ENCODE measurements at regions not wholly inside any gene's neighbourhood (a gene's known extent, or its start where the extent isn't known, plus 50 kb on each side); places are given as distances from the start of the nearest gene placed in this dataset.

DNA sequence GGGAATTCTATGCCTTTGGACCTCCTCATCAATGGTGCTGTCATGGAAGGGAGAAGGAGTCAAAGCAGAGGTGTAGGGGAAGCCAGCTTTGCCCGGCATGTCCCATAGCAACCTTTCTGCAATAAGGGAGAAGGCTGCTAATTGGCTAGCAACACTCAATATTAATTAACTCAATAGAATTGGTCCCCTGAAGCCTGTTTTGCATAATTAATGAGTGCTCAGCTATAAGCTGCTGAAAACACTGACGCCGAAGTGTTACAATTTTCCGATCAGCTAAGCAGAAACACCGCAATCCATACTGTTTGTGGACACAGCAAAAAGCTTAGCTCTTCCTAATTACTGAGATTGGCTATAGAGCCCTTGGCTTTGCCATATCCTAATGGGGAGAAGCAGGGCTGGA lies 245.0 kb downstream of the CSNK2A3 start:
- POLR2A ChIA-PET, result no interaction called here
- Histone ChIP-seq H3K27ac (ENCODE audit: low read depth, low read length) (no peak overlapping the region), H3K27me3 (ENCODE audit: insufficient read depth, low read length) (no peaks in the 10 kb centered on the region), H3K4me3 (replicated peaks in 1 of 2; ENCODE audit: low read depth in 1 of 2, low read length in 2 of 2) (no peak overlapping the region), H3K9me2 (ENCODE audit: insufficient read depth) (no peaks in the 10 kb centered on the region), H3K9ac (ENCODE audit: low read length) (no peak overlapping the region), H3K9me3 (ENCODE audit: control insufficient read depth in 1 of 2, insufficient read depth in 1 of 2, low read depth in 1 of 2, low read length in 2 of 2) (0 out of 4 replicates have a peak, but pooled peaks cover 0 to 3% of the 10 kb centered on the region in 2 experiments), H3K4me2 (ENCODE audit: low read length) (no peak overlapping the region), H3K79me2 (ENCODE audit: insufficient read depth, low read length) (no peaks in the 10 kb centered on the region), H4K20me1 (ENCODE audit: insufficient read depth) (no peaks in the 10 kb centered on the region), H3K4me1 (ENCODE audit: control insufficient read depth in 1 of 2, insufficient read depth in 2 of 2, low read length in 2 of 2) (no peaks in the 10 kb centered on the region), H3K36me3 (ENCODE audit: control insufficient read depth in 1 of 2, insufficient read depth in 2 of 2, low read length in 2 of 2) (no peaks in the 10 kb centered on the region), H2AFZ (ENCODE audit: low read depth, low read length, poor library complexity, severe bottlenecking) (no peak overlapping the region)
- RAD21 ChIA-PET (ENCODE audit: low non-redundant PET in 1 of 2, low total read pairs in 2 of 2, uncharacterized antibody in 2 of 2, unreplicated experiment in 2 of 2), result no interaction called here
- TF ChIP-seq POLR2A (IDR thresholded peaks at IDR 0.05; ENCODE audit: borderline replicate concordance, extremely low read depth, insufficient read depth, insufficient read length) (no peak), ZFX (IDR thresholded peaks at IDR 0.05) (no peak), ZNF274 (IDR thresholded peaks at IDR 0.05; ENCODE audit: low read depth, low read length) (no peak), POLR2AphosphoS5 (IDR thresholded peaks at IDR 0.05; ENCODE audit: low read depth, low read length) (no peak), EGR1 (IDR thresholded peaks at IDR 0.05; ENCODE audit: low read depth) (no peak), JUND (IDR thresholded peaks at IDR 0.05) (no peak)
- TF ChIP-seq, protein P1, sequence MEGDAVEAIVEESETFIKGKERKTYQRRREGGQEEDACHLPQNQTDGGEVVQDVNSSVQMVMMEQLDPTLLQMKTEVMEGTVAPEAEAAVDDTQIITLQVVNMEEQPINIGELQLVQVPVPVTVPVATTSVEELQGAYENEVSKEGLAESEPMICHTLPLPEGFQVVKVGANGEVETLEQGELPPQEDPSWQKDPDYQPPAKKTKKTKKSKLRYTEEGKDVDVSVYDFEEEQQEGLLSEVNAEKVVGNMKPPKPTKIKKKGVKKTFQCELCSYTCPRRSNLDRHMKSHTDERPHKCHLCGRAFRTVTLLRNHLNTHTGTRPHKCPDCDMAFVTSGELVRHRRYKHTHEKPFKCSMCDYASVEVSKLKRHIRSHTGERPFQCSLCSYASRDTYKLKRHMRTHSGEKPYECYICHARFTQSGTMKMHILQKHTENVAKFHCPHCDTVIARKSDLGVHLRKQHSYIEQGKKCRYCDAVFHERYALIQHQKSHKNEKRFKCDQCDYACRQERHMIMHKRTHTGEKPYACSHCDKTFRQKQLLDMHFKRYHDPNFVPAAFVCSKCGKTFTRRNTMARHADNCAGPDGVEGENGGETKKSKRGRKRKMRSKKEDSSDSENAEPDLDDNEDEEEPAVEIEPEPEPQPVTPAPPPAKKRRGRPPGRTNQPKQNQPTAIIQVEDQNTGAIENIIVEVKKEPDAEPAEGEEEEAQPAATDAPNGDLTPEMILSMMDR (IDR thresholded peaks at IDR 0.05 in 2 of 3, conservative IDR thresholded peaks at IDR 0.05 in 1 of 3; ENCODE audit: borderline replicate concordance in 1 of 3, insufficient read depth in 1 of 3, low read depth in 2 of 3, low read length in 2 of 3), result no peak
- TF ChIP-seq, protein P2, sequence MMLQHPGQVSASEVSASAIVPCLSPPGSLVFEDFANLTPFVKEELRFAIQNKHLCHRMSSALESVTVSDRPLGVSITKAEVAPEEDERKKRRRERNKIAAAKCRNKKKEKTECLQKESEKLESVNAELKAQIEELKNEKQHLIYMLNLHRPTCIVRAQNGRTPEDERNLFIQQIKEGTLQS (IDR thresholded peaks at IDR 0.05), result no peak
- TF ChIP-seq, protein P3, sequence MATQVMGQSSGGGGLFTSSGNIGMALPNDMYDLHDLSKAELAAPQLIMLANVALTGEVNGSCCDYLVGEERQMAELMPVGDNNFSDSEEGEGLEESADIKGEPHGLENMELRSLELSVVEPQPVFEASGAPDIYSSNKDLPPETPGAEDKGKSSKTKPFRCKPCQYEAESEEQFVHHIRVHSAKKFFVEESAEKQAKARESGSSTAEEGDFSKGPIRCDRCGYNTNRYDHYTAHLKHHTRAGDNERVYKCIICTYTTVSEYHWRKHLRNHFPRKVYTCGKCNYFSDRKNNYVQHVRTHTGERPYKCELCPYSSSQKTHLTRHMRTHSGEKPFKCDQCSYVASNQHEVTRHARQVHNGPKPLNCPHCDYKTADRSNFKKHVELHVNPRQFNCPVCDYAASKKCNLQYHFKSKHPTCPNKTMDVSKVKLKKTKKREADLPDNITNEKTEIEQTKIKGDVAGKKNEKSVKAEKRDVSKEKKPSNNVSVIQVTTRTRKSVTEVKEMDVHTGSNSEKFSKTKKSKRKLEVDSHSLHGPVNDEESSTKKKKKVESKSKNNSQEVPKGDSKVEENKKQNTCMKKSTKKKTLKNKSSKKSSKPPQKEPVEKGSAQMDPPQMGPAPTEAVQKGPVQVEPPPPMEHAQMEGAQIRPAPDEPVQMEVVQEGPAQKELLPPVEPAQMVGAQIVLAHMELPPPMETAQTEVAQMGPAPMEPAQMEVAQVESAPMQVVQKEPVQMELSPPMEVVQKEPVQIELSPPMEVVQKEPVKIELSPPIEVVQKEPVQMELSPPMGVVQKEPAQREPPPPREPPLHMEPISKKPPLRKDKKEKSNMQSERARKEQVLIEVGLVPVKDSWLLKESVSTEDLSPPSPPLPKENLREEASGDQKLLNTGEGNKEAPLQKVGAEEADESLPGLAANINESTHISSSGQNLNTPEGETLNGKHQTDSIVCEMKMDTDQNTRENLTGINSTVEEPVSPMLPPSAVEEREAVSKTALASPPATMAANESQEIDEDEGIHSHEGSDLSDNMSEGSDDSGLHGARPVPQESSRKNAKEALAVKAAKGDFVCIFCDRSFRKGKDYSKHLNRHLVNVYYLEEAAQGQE (IDR thresholded peaks at IDR 0.05; ENCODE audit: low read depth), result no peak
- TF ChIP-seq, protein P4, sequence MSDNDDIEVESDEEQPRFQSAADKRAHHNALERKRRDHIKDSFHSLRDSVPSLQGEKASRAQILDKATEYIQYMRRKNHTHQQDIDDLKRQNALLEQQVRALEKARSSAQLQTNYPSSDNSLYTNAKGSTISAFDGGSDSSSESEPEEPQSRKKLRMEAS (IDR thresholded peaks at IDR 0.05), result no peak
- TF ChIP-seq, protein P5, sequence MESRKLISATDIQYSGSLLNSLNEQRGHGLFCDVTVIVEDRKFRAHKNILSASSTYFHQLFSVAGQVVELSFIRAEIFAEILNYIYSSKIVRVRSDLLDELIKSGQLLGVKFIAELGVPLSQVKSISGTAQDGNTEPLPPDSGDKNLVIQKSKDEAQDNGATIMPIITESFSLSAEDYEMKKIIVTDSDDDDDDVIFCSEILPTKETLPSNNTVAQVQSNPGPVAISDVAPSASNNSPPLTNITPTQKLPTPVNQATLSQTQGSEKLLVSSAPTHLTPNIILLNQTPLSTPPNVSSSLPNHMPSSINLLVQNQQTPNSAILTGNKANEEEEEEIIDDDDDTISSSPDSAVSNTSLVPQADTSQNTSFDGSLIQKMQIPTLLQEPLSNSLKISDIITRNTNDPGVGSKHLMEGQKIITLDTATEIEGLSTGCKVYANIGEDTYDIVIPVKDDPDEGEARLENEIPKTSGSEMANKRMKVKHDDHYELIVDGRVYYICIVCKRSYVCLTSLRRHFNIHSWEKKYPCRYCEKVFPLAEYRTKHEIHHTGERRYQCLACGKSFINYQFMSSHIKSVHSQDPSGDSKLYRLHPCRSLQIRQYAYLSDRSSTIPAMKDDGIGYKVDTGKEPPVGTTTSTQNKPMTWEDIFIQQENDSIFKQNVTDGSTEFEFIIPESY (IDR thresholded peaks at IDR 0.05; ENCODE audit: extremely low read depth, insufficient replicate concordance, low read length), result no peak
- CTCF ChIA-PET, result no interaction called here
- no TSS peak for BruUV-seq (replicated peaks)
- ATAC-seq (no peak), DNase-seq (ENCODE audit: low read depth, low spot score) (no peak)
- intact Hi-C loops (cut with micrococcal nuclease), result no loop called here

Data from HCT116 (cell line).